DMS114 treated with DMSO at 0.1 percent for 48 hours (cell line): ENCODE measurements at regions not wholly inside any gene's neighbourhood (a gene's known extent, or its start where the extent isn't known, plus 50 kb on each side); places are given as distances from the start of the nearest gene placed in this dataset.

ENCODE experiments used
- DNase-seq: peaks from one replicate; lab custom pipeline; 2025; ENCODE audit not compliant: unreplicated experiment; lab: John Stamatoyannopoulos, UW

DNA sequence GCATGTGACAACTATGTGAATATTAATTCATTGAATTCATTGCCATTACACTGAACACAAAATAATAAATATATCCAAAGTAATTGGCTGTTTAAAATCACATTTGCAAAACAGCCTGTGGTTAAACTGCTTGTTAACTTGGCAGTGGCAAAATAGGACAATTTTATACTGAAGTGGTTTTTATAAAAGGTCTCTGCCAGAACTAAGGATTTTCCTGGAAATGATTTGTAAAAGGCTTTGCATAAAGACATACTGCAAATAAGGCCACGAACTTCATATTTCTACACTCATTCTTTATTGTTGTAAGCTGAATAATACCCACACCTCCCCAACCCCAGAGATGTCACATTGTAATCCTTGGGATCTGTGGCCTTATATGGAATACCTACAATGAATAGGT is 370.3 kb upstream of the RGMB start:
- no peak for DNase-seq

DNA sequence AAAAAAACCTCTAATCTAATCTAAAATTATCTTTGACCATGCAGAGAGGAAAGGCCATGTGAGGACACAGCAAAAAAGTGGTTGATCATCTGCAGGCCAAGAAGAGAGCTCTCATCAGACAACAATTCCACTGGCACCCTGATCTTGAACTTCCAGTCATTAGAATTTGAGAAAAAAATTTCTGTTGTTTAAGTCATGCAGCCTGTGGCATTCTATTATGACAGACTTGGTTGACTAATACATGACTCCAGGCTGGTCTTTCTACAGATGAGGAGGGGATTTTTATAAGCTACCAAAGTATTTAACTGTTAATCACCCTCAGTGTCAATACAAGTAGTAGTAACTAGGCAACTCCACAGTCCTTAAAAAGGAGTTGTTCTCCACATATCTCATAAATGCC is 358.5 kb upstream of the RGMB start:
- DNase-seq: no peak

DNA sequence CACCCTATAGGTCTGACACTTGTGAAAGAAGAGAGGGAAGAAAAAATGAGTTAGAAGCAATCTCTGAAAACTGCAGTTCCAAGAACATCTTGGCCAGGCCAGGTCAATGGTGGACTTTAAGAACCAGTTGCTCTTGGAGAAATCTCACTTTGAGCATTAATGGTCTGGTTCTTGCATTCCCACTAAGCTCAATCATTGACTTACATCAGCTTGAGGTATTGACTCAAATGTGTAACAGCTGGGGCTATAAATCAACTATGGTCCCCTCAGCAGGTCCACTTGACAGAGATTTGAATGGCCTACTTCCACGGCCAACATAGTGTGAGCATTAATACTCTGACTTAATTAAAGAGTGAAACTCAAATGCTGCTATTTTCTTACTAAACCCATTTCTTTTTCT is 357.8 kb upstream of the RGMB start:
- no peak for DNase-seq

DNA sequence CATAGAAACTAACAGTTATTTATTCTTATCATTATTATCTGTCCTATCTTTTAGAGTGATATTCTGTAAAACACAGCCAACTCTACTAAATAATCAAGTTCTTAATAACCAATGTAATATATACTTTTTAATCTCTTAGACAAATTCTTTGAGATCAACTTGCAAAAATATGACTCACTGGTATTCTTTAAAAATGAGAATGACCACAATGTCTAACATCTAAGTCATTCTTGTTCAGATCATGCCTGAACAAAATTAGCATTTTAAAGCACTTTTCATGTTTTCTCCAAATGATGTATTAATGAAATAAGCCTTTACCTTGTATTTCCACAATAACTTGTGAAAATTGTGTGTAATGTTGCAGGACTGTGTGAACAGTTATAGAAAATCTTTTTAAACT is 356.9 kb upstream of the RGMB start:
- DNase-seq: no peak

DNA sequence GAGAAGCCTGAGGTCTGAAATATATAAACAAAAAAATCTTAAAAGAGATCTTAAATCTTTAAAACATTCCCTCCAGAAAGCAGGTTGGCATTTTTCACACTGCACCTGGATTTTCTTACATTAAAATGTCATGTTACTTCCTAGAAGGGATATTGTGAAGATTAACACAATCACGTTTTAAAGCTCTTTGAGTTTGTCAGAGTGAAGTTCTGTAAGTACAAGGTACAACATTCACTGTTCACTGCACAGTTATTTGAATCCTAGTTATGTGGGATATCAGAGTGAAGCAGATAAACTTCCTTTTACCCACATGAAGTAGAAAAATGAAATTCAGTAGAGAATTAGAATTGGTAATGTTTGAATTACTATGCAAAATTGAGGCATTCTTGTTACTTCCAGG is 353.6 kb upstream of the RGMB start:
- no peak for DNase-seq

DNA sequence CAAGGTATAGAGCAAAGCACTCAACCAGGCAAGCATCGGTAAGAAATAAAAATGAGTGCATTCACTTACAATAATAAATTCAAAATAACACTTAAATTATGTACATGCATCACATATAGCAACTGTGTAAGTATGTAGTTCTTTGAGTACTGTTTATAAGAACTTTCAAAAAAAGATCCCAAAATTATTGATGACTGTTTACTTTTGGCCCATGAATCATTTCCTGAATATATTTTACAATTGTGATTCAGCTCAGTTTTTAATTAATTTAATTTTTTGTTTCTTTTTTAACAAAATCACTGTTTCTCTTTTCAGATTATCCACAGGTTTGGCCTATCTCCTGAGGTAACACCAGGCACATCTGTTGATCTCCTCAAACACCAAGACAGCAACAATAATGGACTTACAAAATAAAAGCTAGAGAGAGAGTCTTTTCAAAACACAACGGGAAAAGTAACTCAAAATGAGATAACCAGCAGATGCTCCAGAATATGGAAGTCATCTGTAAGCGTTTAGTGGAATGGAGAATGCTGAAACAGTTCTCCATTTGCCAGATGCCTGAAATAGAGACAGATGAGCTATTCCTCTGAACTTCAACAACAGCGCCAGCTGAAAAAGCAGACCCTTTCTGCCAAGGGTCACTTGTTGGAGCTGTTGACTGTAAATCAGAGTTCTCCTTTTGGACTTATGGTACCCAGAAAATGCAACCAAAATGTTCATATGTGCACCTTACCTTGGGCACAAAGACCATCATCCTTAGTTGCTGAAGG is 348.6 kb upstream of the RGMB start:
- DNase-seq: no peak

DNA sequence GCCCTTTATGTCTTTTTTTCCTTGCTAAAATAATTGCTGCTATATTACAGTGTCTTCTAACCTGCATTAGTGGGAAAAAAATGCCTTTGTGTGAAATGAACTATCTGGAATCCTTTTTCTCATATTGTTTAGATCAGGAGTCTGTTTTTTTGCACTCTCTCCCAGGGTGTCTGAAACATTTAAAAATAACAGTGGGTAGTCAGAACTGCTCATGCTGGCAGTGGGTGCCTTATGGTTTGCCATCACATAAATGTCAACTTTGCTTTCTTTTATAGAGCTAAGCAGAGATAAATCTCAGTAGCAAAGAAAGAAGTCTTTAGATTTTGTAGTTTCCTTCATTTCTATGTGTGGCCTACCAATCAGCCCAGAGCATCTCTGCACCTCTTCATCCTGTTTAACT is 347.8 kb upstream of the RGMB start:
- no peak for DNase-seq

DNA sequence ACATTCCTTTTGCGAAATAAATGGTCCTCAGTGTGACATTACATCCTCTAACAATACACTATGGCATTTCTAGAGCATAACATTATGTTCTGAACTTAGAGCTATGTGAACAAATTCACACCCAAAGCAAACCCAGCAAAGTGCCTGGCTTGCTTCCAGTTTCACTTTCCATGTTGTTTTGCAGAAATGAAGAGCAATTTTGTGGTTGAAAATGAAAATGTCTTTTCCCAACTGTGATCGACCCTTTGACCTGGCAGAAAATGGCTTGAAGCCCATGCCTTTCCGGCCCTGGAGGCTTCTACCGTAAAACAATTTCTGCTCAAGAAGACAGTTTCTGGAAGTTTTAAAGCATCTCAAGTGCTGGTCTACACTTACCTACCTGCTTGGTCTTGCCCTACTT is 344.7 kb upstream of the RGMB start:
- DNase-seq: no peak

DNA sequence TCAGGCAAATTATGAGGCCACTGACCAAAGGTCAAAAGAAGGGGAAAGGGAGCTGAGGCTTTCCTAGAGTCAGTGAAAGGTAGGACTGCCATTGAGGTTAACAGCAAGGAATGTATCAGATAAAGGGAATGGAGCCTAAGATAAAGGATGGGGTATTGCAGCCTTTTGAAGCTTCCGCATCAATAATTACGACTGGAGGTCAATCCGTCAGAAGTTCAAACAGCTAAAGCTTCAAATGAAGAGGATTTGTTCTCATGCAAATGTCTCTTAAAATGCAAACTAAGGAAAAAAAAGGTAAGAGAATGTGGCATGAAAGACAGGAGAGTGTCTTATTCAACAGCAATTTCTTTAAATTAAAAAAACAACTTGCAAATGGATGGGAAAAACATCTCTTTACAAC is 341.1 kb upstream of the RGMB start:
- DNase-seq: no peak

DNA sequence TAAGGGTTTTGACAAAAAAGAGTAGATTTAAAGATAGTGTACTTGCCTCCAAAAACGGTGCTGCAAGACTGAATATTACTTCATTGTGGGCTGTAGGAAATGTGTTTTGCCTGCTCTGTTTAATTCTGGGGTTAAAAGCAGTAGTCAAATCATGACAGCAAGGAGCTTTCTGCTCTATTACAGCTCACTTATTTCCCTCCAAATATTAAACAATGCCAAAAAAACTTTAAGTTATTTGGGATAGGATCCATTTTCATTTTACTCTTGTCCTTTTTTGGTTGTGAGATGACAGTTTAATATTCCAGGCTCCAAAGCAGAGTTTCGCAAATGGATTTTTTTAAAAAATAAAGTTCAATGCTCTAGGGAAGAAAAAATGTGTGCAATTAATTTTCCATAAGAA is 340.4 kb upstream of the RGMB start:
- DNase-seq: no peak

DNA sequence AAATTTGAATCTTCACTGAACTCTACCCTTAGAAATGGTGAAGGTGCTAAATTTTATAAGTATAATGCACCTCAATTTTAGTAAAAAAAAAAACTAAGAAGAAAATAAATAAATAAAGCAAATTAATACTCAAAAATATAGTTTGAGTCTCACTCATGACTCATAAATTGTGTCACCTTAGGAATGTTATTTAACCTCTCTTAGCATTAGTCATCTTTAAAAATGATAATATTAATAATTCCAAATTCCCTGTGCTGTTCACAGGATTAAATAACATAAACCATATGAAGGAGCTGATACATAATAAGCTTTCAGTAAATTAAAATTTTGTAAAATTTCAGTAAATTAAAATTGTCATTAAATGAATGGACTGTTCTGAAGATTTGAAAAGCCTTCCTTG is 339.8 kb upstream of the RGMB start:
- DNase-seq: no peak

DNA sequence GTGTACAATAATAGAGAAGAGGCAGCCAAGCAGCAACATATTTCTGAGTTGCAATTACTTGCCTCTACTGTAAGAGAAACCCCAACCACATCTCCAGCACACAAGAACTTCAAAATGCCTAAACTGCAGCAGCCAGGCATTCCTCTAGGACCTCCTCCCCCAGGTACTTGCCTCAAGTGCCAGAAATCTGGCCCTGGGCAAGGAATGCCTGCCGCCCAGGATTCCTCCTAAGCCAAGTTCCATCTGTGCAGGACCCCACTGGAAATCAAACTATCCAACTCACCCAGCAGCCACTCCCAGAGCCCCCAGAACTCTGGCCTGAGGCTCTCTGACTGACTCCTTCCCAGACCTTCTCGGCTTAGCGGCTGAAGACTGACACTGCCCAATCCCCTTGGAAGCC is 336.8 kb upstream of the RGMB start:
- no peak for DNase-seq

DNA sequence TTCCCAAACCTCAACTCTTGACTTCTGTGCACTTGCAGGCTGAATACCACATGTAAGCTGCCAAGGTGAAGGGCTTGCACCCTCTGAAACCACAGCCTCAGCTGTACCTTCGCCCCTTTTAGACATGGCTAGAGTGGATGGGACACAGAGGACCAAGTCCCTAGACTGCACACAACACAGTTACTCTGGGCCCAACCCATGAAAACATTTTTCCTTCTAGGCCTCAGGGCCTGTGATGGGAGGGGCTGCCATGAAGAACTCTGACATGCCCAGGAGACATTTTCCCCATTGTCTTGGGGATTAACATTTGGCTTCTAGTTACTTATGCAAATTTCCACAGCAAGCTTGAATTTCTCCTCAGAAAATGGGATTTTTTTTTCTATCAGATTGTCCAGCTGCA is 331.0 kb upstream of the RGMB start:
- no peak for DNase-seq

DNA sequence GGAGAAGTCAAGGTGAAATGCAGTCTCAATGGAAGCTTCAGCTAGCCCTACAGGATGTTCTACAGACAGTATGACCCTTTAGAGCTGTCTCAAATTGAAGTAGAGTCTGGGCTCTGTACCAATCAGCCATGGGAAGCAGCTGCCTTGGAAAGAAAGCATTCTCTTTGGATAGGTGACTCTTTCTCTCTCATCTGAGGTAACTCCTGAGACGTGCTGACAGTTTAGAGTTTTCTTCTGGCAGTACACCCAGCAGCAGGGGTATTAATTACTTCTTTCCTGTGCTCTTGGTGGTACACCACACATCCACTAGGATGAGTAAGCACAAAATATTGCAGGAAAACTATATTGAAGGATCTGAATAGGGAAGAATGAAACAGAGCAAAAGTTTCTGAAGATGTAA is 329.6 kb upstream of the RGMB start:
- no peak for DNase-seq

DNA sequence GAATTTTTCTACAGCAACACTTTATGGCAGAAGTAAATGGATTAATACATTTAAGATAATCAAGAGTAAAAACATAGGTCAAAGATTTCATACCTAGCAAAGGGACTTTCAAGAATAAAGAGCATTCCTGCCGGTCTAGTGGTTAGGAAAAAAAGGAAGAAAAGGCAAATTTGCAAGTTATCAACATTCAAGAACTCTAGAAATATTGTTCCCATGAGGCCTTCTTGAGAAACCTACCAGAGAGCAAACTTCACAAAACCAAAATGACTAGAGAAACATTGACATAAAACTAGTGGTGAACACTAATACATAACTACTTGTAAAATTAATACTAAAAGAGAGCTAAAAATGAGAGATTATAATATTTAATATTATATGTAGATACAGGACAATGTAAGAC is 320.2 kb upstream of the RGMB start:
- no peak for DNase-seq

DNA sequence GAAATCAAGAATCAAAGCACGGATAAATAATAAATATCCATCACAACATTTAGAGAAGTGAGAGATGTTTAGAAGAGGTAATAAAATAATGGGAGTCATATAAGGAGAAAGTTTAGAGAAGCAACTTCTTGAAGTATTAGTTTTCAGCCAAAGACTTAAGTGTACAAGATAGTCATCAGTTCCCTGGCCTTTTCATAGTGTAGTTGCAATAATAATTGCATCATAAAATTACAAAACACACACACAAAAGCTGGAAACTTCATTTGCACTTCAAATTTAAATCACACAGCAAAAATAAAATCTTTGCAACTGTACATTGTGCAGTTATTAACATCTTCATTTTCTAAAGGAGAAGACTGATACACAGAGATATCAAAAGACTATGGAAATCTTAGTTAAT is 319.1 kb upstream of the RGMB start:
- DNase-seq: no peak

DNA sequence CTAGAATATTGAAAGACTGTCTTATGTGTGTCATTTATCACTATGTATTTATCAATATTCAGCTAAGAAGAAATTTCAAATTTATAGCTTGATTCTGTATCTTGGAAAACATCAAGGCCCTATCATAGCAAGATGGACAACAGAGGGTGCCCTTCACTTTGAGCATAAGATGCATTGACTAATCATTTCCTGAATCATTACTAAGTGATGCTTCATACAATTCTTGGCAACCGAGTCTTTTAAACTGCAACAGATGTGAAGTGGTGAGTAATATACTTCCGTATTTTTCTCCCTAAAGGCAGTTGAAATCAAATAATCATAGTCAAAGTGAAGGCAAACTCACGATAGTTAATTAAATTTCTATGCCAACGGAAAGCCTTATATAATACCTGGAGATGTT is 318.6 kb upstream of the RGMB start:
- DNase-seq: no peak

DNA sequence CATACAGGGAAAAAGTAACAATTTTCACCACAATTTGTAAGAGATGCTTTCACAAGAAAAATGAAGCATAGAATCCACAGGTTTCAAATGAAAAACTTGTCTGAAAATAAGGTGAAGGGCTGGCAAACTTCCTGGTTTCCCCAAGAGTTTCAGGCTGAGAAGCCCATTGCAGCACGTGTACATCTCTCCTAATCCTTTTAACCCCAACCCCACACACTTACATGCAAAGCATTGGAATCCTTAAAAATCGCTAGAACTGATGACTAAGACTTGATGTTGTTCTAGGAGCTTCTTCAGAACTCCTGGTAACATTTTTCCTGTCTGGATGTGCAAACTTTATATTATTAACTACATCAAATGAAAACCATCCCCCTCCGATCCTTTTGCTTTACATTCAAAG is 317.8 kb upstream of the RGMB start:
- no peak for DNase-seq

DNA sequence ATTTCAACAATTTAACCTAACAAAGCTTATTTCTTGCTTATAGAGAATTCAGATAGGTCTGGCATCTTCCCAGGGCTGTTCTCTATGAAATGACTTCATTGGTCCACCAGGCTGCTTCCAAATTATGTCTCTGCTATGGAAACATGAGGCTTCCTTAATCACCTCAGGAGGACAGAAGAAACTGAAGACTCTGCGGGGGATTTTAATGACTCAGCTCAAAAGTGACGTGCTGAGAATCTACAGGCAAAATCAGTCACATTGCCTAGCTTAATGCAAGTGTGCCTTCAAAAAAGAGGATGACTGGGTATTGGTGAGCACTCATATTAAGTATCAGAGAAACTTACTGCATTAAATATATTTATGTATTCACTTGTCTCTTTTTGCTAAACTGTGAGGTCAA is 315.5 kb upstream of the RGMB start:
- no peak for DNase-seq

DNA sequence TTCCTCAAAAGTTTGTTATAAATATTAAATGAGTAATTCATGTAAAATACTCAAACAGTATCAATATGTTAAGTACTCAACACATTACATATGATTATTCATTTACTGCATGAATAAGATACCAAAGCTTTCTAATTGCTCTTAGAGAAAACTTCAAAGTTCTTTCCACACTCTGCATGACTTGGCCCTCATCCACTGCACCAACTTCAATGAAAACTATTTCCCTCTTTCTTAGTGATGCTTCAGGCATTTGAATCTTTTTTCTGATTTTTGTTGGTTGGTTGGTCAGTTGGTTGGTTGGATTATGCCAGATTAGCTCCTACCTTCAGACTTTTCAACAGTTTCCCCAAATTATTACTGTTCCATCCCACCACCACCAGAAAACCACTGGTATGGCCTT is 314.7 kb upstream of the RGMB start:
- DNase-seq: no peak

DNA sequence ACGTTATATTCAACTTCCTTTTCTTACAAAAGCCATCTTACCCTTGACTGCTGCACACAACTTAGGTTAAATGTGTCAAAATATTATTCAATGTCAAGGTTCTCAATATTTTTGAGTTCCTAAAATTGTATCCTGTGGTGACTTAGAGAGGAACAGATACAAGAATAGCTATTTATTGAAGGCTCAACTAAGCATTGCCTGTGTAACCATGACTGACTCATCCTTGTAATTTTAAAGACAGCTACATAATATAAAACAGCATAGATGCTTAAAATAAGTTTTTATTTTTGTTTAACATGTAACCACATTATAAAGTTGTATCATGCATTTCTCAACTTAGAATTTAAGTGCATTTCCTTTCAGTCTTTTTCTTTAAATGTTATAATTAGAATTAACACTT is 312.9 kb upstream of the RGMB start:
- DNase-seq: no peak

DNA sequence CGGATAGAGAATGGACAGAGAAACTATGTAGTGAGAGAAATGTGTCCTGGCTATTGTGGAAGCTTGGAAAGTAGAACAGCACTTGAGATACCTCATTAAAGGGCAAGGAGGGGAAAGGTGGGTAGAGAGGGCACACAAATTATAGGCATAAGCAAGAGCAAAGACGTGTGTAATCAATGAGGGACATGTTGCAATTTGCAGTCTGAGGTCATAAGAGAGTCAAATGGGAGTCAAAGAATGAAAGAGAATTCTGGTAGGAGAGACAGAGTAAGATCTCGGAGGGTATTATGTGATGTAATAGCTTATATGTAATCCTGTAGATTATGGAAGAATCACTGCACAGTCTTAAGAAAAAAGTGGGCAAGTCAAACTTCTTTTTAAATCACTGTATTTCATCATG is 312.0 kb upstream of the RGMB start:
- DNase-seq: no peak

DNA sequence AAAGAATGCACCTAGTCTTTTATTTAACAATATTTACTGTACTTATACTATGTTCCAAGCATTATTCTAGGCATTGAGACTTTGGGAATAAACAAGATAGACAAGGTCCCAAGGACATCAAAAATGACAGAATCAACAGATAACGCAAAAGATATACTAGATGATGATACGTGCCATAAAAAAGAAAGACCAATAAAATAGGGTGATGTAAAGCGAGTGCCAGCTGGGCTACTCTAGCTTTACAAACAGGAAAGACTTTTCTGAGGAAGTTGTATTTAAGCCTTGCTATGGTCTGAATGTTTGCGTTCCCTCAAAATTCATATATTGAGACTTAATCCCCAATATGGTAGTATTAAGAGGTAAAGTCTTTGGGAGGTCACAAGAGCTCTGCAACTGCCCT is 310.2 kb upstream of the RGMB start:
- DNase-seq: no peak

DNA sequence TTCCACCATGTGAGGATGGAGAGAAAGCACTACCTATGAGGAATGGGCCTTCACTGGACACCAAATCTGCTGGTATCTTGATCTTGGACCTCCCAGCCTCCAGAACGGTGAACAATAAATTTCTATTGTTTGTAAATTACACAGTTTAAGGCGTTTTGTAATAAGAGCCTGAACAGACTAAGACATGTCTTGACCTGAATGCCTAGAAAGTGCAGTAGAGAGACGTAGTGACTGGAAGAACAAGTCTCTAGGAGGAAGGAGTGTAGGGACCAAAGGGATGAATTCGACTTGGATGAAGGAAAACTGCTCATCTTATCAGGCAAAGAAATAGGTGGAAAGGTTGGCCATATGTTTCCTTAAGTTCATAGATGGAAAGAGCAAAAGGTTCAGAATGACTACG is 309.8 kb upstream of the RGMB start:
- DNase-seq: no peak
